Mesothelial cell of epicardium (in vitro differentiated cells): ENCODE measurements at regions not wholly inside any gene's neighbourhood (a gene's known extent, or its start where the extent isn't known, plus 50 kb on each side); places are given as distances from the start of the nearest gene placed in this dataset.

Experiments
- DNase-seq, 2 experiments: peaks; one replicate each; pipeline ENCODE4 v3.0.0; 2021; ENCODE audit warnings: low spot score in 2 of 2; ENCODE audit not compliant: unreplicated experiment in 2 of 2
- H3K27ac Mint-ChIP-seq: 2 replicates; pipeline ENCODE4 v1.8.0; 2021; ENCODE audit warnings: mixed read lengths
- H3K27me3 Mint-ChIP-seq: 2 replicates; pipeline ENCODE4 v1.8.0; 2021; ENCODE audit warnings: low read depth, mixed read lengths
- H3K36me3 Mint-ChIP-seq: 2 replicates; pipeline ENCODE4 v1.8.0; 2021; ENCODE audit warnings: mixed read lengths
- H3K4me1 Mint-ChIP-seq: 2 replicates; pipeline ENCODE4 v1.8.0; 2021; ENCODE audit warnings: mixed read lengths
- H3K4me3 Mint-ChIP-seq: 2 replicates; pipeline ENCODE4 v1.8.0; 2021; ENCODE audit warnings: mild to moderate bottlenecking, moderate library complexity, mixed read lengths
- H3K9me3 Mint-ChIP-seq: 2 replicates; pipeline ENCODE4 v1.8.0; 2021; ENCODE audit warnings: mixed read lengths
- TF ChIP-seq, protein P1 (sequence below): fragments of 200-600 bp; sonication (generic); IDR thresholded peaks from one replicate; pipeline ENCODE4 v1.5.0; 2021; ENCODE audit warnings: antibody characterized with exemption; ENCODE audit not compliant: unreplicated experiment

GRCh38 chr16:73547552-73548403 lies 499.9 kb upstream of the ZFHX3 start:
- Mint-ChIP-seq H3K27me3 (no peaks in the 10 kb centered on the region), H3K4me3 (peak overlapping the region; percentile 37), H3K27ac (peak overlapping the region; percentile 88), H3K4me1 (peaks cover 74% of the 10 kb centered on the region), H3K9me3 (no peaks in the 10 kb centered on the region), H3K36me3 (no peaks in the 10 kb centered on the region)
- TF ChIP-seq, protein P1, sequence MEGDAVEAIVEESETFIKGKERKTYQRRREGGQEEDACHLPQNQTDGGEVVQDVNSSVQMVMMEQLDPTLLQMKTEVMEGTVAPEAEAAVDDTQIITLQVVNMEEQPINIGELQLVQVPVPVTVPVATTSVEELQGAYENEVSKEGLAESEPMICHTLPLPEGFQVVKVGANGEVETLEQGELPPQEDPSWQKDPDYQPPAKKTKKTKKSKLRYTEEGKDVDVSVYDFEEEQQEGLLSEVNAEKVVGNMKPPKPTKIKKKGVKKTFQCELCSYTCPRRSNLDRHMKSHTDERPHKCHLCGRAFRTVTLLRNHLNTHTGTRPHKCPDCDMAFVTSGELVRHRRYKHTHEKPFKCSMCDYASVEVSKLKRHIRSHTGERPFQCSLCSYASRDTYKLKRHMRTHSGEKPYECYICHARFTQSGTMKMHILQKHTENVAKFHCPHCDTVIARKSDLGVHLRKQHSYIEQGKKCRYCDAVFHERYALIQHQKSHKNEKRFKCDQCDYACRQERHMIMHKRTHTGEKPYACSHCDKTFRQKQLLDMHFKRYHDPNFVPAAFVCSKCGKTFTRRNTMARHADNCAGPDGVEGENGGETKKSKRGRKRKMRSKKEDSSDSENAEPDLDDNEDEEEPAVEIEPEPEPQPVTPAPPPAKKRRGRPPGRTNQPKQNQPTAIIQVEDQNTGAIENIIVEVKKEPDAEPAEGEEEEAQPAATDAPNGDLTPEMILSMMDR, result no peak
- DNase-seq, result no peak

DNA sequence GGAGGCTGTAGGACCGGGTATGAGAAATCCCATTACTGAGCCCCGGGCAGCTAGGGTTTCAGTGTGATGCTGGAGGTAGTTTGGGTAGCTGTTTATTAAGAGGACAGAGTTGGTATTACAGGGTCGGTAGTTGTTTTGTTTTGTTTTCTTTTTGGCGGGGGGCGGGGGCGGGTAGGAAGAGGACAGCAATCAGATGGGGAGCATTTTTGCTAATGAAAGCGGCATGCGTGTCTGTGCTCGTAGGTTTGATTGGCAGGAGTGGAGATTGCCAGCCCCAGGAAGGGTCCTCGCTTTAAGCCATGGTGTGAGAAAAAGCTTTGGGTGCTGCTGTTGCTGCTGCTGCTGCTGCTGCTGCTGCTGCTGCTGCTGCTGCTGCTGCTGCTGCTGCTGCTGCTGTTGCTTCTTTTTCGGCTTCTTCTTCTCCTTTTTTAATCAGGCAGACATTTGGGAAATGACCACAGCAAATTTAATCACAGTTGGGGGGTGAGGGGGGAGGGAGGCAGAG lies 498.5 kb upstream of the ZFHX3 start:
- TF ChIP-seq, protein P1, result no peak
- Mint-ChIP-seq H3K4me1 (peaks cover 69% of the 10 kb centered on the region), H3K27ac (no peak overlapping the region), H3K9me3 (no peaks in the 10 kb centered on the region), H3K36me3 (no peaks in the 10 kb centered on the region), H3K4me3 (peak overlapping the region; percentile 32), H3K27me3 (no peaks in the 10 kb centered on the region)
- no peak for DNase-seq

DNA sequence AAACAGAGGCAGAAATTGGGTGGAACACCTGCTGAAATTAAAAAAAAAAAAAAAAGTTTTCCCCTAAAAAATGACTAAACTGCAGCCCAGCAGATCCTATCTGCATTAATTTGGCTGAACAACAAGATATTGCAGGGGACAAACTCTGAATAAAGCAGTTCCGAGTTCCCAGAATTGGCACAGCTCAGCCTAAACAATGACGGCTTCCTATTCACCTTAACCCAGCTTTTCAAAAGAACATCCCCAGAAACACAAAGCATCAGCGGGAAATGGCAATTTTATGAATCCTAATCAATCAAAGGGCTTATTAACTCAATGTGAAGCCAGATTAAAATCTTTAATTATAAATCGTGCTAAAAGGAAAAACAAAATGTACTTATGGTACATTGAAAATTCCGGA lies 497.8 kb upstream of the ZFHX3 start:
- DNase-seq, result no peak
- Mint-ChIP-seq H3K36me3 (no peaks in the 10 kb centered on the region), H3K27me3 (no peaks in the 10 kb centered on the region), H3K27ac (no peak overlapping the region), H3K4me3 (no peak overlapping the region), H3K4me1 (peaks cover 64% of the 10 kb centered on the region), H3K9me3 (no peaks in the 10 kb centered on the region)
- TF ChIP-seq, protein P1, result no peak

GRCh38 chr16:73545290-73545689 lies 497.4 kb upstream of the ZFHX3 start:
- Mint-ChIP-seq H3K4me1 (peaks cover 63% of the 10 kb centered on the region), H3K36me3 (no peaks in the 10 kb centered on the region)
- TF ChIP-seq, protein P1, result no peak

GRCh38 chr16:73544826-73545225 lies 496.9 kb upstream of the ZFHX3 start:
- H3K27me3 Mint-ChIP-seq, result no peaks in the 10 kb centered on the region
- H3K27ac Mint-ChIP-seq, result no peak overlapping the region
- no peaks in the 10 kb centered on the region for H3K36me3 Mint-ChIP-seq
- H3K4me3 Mint-ChIP-seq, result no peak overlapping the region
- H3K4me1 Mint-ChIP-seq, result peaks cover 61% of the 10 kb centered on the region
- DNase-seq, result no peak
- TF ChIP-seq, protein P1, result no peak
- H3K9me3 Mint-ChIP-seq, result no peaks in the 10 kb centered on the region

More at GRCh38 chr16:73545290-73545689, 497.4 kb upstream of the ZFHX3 start:
- H3K27ac Mint-ChIP-seq, result no peak overlapping the region
- H3K27me3 Mint-ChIP-seq, result no peaks in the 10 kb centered on the region
- no peaks in the 10 kb centered on the region for H3K9me3 Mint-ChIP-seq
- H3K4me3 Mint-ChIP-seq, result no peak overlapping the region
- no peak for DNase-seq
